KMS-11 (cell line): ENCODE measurements at regions not wholly inside any gene's neighbourhood (a gene's known extent, or its start where the extent isn't known, plus 50 kb on each side); places are given as distances from the start of the nearest gene placed in this dataset.

ENCODE experiments used
- H2AFZ ChIP-seq: fragments of 200-600 bp; sonication (generic); 2 replicates; pipeline ENCODE4 v1.6.1; 2016; ENCODE audit warnings: antibody characterized with exemption, mixed run types, low read depth
- H3K27ac ChIP-seq: fragments of 200-600 bp; sonication (generic); 2 replicates; pipeline ENCODE4 v1.6.1; 2016; ENCODE audit warnings: mild to moderate bottlenecking, mixed run types
- H3K27me3 ChIP-seq: fragments of 200-600 bp; sonication (generic); 2 replicates; pipeline ENCODE4 v1.6.1; 2017; ENCODE audit warnings: mild to moderate bottlenecking, low read depth, mixed run types, moderate library complexity; ENCODE audit not compliant: insufficient read depth
- H3K36me3 ChIP-seq: fragments of 200-600 bp; sonication (generic); 2 replicates; pipeline ENCODE4 v1.6.1; 2017; ENCODE audit warnings: mild to moderate bottlenecking, mixed run types; ENCODE audit not compliant: insufficient read depth
- H3K4me1 ChIP-seq: fragments of 200-600 bp; sonication (generic); 2 replicates; pipeline ENCODE4 v1.6.1; 2016; ENCODE audit warnings: mild to moderate bottlenecking, low read depth, mixed run types; ENCODE audit not compliant: poor library complexity, severe bottlenecking
- H3K4me2 ChIP-seq: fragments of 200-600 bp; sonication (generic); 2 replicates; pipeline ENCODE4 v1.7.0; 2016; ENCODE audit warnings: mild to moderate bottlenecking, mixed run types
- H3K4me3 ChIP-seq: fragments of 200-600 bp; sonication (generic); IDR thresholded peaks from 2 replicates; pipeline ENCODE4 v1.6.1; 2017; ENCODE audit warnings: low read depth, low read length, mixed read lengths; ENCODE audit not compliant: insufficient read depth
- H3K79me2 ChIP-seq: fragments of 200-600 bp; sonication (generic); 2 replicates; pipeline ENCODE4 v1.6.1; 2016; ENCODE audit warnings: low read depth, mixed run types; ENCODE audit not compliant: insufficient read depth
- H3K9ac ChIP-seq: fragments of 200-600 bp; sonication (generic); 2 replicates; pipeline ENCODE4 v1.6.1; 2016; ENCODE audit warnings: mild to moderate bottlenecking, mixed run types
- H4K20me1 ChIP-seq: fragments of 200-600 bp; sonication (generic); 2 replicates; pipeline ENCODE4 v1.6.1; 2016; ENCODE audit warnings: mild to moderate bottlenecking, mixed run types; ENCODE audit not compliant: insufficient read depth
- CTCF ChIP-seq: fragments of 200-600 bp; sonication (generic); conservative IDR thresholded peaks from 2 replicates; pipeline ENCODE4 v1.6.1; 2017; ENCODE audit warnings: low read depth, mild to moderate bottlenecking, antibody characterized with exemption, low read length, moderate library complexity, mixed read lengths

GRCh38 chr5:103356350-103357091 lies 98.0 kb downstream of the MACIR start:
- Histone ChIP-seq H3K9ac (no peak overlapping the region), H3K36me3 (no peaks in the 10 kb centered on the region), H3K4me1 (peaks cover 10% of the 10 kb centered on the region), H3K27me3 (no peaks in the 10 kb centered on the region), H3K27ac (no peak overlapping the region), H2AFZ (no peak overlapping the region), H3K4me2 (peak overlapping the region; percentile 11; the same call in 1 of the 2 replicates), H3K79me2 (no peaks in the 10 kb centered on the region), H4K20me1 (no peaks in the 10 kb centered on the region), H3K4me3 (no peak overlapping the region)
- TF ChIP-seq CTCF, result no peak

- H3K4me3 ChIP-seq, result no peak overlapping the region
- H2AFZ ChIP-seq, result no peak overlapping the region
- TF ChIP-seq CTCF, result no peak
- peaks cover 10% of the 10 kb centered on the region for H3K4me1 ChIP-seq
- no peaks in the 10 kb centered on the region for H3K27me3 ChIP-seq
- no peaks in the 10 kb centered on the region for H3K36me3 ChIP-seq
- H3K4me2 ChIP-seq, result no peak overlapping the region
- no peak overlapping the region for H3K9ac ChIP-seq
- no peak overlapping the region for H3K27ac ChIP-seq
- no peaks in the 10 kb centered on the region for H3K79me2 ChIP-seq
- no peaks in the 10 kb centered on the region for H4K20me1 ChIP-seq
Observed at GRCh38 chr5:103355579-103355978, 97.0 kb downstream of the MACIR start.

GRCh38 chr5:103354446-103354845 lies 95.9 kb downstream of the MACIR start:
- TF ChIP-seq CTCF, result no peak
- Histone ChIP-seq H3K4me1 (peaks cover 10% of the 10 kb centered on the region), H2AFZ (no peak overlapping the region), H3K79me2 (no peaks in the 10 kb centered on the region), H4K20me1 (no peaks in the 10 kb centered on the region), H3K4me3 (no peak overlapping the region), H3K9ac (no peak overlapping the region), H3K27ac (no peak overlapping the region), H3K4me2 (no peak overlapping the region), H3K27me3 (no peaks in the 10 kb centered on the region), H3K36me3 (no peaks in the 10 kb centered on the region)

GRCh38 chr5:103353581-103353980 lies 95.0 kb downstream of the MACIR start:
- H3K36me3 ChIP-seq, result no peaks in the 10 kb centered on the region
- no peak overlapping the region for H3K27ac ChIP-seq
- peaks cover 10% of the 10 kb centered on the region for H3K4me1 ChIP-seq
- no peak overlapping the region for H3K4me2 ChIP-seq
- H3K4me3 ChIP-seq, result no peak overlapping the region
- H4K20me1 ChIP-seq, result no peaks in the 10 kb centered on the region
- no peak for TF ChIP-seq CTCF
- no peaks in the 10 kb centered on the region for H3K27me3 ChIP-seq
- H3K79me2 ChIP-seq, result no peaks in the 10 kb centered on the region
- no peak overlapping the region for H3K9ac ChIP-seq
- no peak overlapping the region for H2AFZ ChIP-seq
